ENCODE measurements at regions not wholly inside any gene's neighbourhood (a gene's known extent, or its start where the extent isn't known, plus 50 kb on each side); places are given as distances from the start of the nearest gene placed in this dataset.

- peaks cover 4% of the 10 kb centered on the region for H3K9me3 Mint-ChIP-seq (ENCODE audit: unreplicated experiment)
- no peaks in the 10 kb centered on the region for H3K36me3 Mint-ChIP-seq (ENCODE audit: unreplicated experiment)
- H3K27me3 Mint-ChIP-seq (ENCODE audit: unreplicated experiment), result no peaks in the 10 kb centered on the region
- no peak overlapping the region for H3K4me3 Mint-ChIP-seq (ENCODE audit: unreplicated experiment)
- peaks cover 10% of the 10 kb centered on the region for H3K4me1 Mint-ChIP-seq (ENCODE audit: unreplicated experiment)
- H3K27ac Mint-ChIP-seq (ENCODE audit: unreplicated experiment), result peak overlapping the region; percentile 73
- no peak for TF ChIP-seq CTCF (IDR thresholded peaks at IDR 0.05)
- no peak for DNase-seq (ENCODE audit: extremely low spot score, unreplicated experiment)
These were observed 279.1 kb upstream of the AKR1E2 start for GRCh38 chr10:4546931-4547330.

GRCh38 chr10:4546500-4546899 is 279.5 kb upstream of the AKR1E2 start:
- Mint-ChIP-seq H3K9me3 (ENCODE audit: unreplicated experiment) (peaks cover 6% of the 10 kb centered on the region), H3K4me3 (ENCODE audit: unreplicated experiment) (no peak overlapping the region), H3K36me3 (ENCODE audit: unreplicated experiment) (no peaks in the 10 kb centered on the region), H3K27ac (ENCODE audit: unreplicated experiment) (peak overlapping the region; percentile 73), H3K4me1 (ENCODE audit: unreplicated experiment) (peaks cover 10% of the 10 kb centered on the region), H3K27me3 (ENCODE audit: unreplicated experiment) (no peaks in the 10 kb centered on the region)
- DNase-seq (ENCODE audit: extremely low spot score, unreplicated experiment), result no peak
- TF ChIP-seq CTCF (IDR thresholded peaks at IDR 0.05), result no peak

- DNase-seq (ENCODE audit: extremely low spot score, unreplicated experiment), result no peak
These were observed 280.9 kb upstream of the AKR1E2 start for GRCh38 chr10:4545062-4545461.

GRCh38 chr10:4543938-4544533 is 282.0 kb upstream of the AKR1E2 start:
- H3K4me3 Mint-ChIP-seq (ENCODE audit: unreplicated experiment), result no peak overlapping the region
- H3K27me3 Mint-ChIP-seq (ENCODE audit: unreplicated experiment), result no peaks in the 10 kb centered on the region
- H3K36me3 Mint-ChIP-seq (ENCODE audit: unreplicated experiment), result peaks cover 2% of the 10 kb centered on the region
- peaks cover 10% of the 10 kb centered on the region for H3K4me1 Mint-ChIP-seq (ENCODE audit: unreplicated experiment)
- no peak for TF ChIP-seq CTCF (IDR thresholded peaks at IDR 0.05)
- DNase-seq (ENCODE audit: extremely low spot score, unreplicated experiment), result no peak
- H3K27ac Mint-ChIP-seq (ENCODE audit: unreplicated experiment), result no peak overlapping the region
- peaks cover 6% of the 10 kb centered on the region for H3K9me3 Mint-ChIP-seq (ENCODE audit: unreplicated experiment)

More at GRCh38 chr10:4545062-4545461, 280.9 kb upstream of the AKR1E2 start:
- peaks cover 6% of the 10 kb centered on the region for H3K9me3 Mint-ChIP-seq (ENCODE audit: unreplicated experiment)
- H3K27me3 Mint-ChIP-seq (ENCODE audit: unreplicated experiment), result no peaks in the 10 kb centered on the region
- H3K27ac Mint-ChIP-seq (ENCODE audit: unreplicated experiment), result no peak overlapping the region
- H3K36me3 Mint-ChIP-seq (ENCODE audit: unreplicated experiment), result peaks cover 2% of the 10 kb centered on the region
- TF ChIP-seq CTCF (IDR thresholded peaks at IDR 0.05), result no peak
- H3K4me1 Mint-ChIP-seq (ENCODE audit: unreplicated experiment), result peaks cover 10% of the 10 kb centered on the region
- H3K4me3 Mint-ChIP-seq (ENCODE audit: unreplicated experiment), result no peak overlapping the region

GRCh38 chr10:4541292-4541691 is 284.7 kb upstream of the AKR1E2 start:
- Mint-ChIP-seq H3K36me3 (ENCODE audit: unreplicated experiment) (peaks cover 2% of the 10 kb centered on the region), H3K4me1 (ENCODE audit: unreplicated experiment) (peaks cover 5% of the 10 kb centered on the region), H3K27ac (ENCODE audit: unreplicated experiment) (peak overlapping the region; percentile 23), H3K4me3 (ENCODE audit: unreplicated experiment) (no peak overlapping the region), H3K9me3 (ENCODE audit: unreplicated experiment) (peaks cover 21% of the 10 kb centered on the region), H3K27me3 (ENCODE audit: unreplicated experiment) (no peaks in the 10 kb centered on the region)
- DNase-seq (ENCODE audit: extremely low spot score, unreplicated experiment), result no peak
- no peak for TF ChIP-seq CTCF (IDR thresholded peaks at IDR 0.05)

Measured in osteocyte (in vitro differentiated cells).